GM12892 (cell line): ENCODE measurements at regions not wholly inside any gene's neighbourhood (a gene's known extent, or its start where the extent isn't known, plus 50 kb on each side); places are given as distances from the start of the nearest gene placed in this dataset.

ENCODE experiments used
- DNase-seq: peaks from one replicate; pipeline ENCODE4 v3.0.0; 2011; ENCODE audit not compliant: insufficient read length
- FAIRE-seq: peaks from 2 replicates; lab custom pipeline; 2011; peaks lifted over from hg19 to GRCh38; lab: Jason Lieb, UNC
- POLR2A ChIP-seq: IDR thresholded peaks from 2 replicates; pipeline ENCODE4 v1.6.1; 2011; ENCODE audit warnings: low read depth, low read length, control low read depth
- POLR2AphosphoS5 ChIP-seq: IDR thresholded peaks from 2 replicates; pipeline ENCODE4 v1.6.1; 2011; ENCODE audit warnings: low read depth, low read length, control low read depth
- TAF1 ChIP-seq: IDR thresholded peaks from 2 replicates; pipeline ENCODE4 v1.6.1; 2011; ENCODE audit warnings: low read depth, mild to moderate bottlenecking, control low read depth, low read length, borderline replicate concordance

GRCh38 chr7:118039963-118040489 lies 143.9 kb upstream of the LSM8 start:
- no peak for DNase-seq
- no peak for FAIRE-seq
- TF ChIP-seq TAF1: no peak
- TF ChIP-seq POLR2AphosphoS5: no peak
- TF ChIP-seq POLR2A: no peak

- TF ChIP-seq POLR2AphosphoS5: no peak
- no peak for TF ChIP-seq POLR2A
- TF ChIP-seq TAF1: no peak
- FAIRE-seq (no peak), DNase-seq (no peak)
Observed at GRCh38 chr7:118040562-118040961, 143.4 kb upstream of the LSM8 start.

- DNase-seq: no peak
- no peak for FAIRE-seq
Observed at GRCh38 chr7:118041251-118041878, 142.6 kb upstream of the LSM8 start.

GRCh38 chr7:118045629-118046028 lies 138.3 kb upstream of the LSM8 start:
- no peak for DNase-seq
- FAIRE-seq: no peak
- no peak for TF ChIP-seq POLR2AphosphoS5
- TF ChIP-seq TAF1: no peak
- no peak for TF ChIP-seq POLR2A

More at GRCh38 chr7:118041251-118041878, 142.6 kb upstream of the LSM8 start:
- TF ChIP-seq TAF1: no peak
- TF ChIP-seq POLR2A: no peak
- TF ChIP-seq POLR2AphosphoS5: no peak

- DNase-seq: no peak
- no peak for FAIRE-seq
- TF ChIP-seq POLR2AphosphoS5: no peak
- TF ChIP-seq TAF1: no peak
- no peak for TF ChIP-seq POLR2A
Observed at GRCh38 chr7:118046086-118046485, 137.9 kb upstream of the LSM8 start.

- DNase-seq (no peak), FAIRE-seq (no peak)
- TF ChIP-seq POLR2AphosphoS5: no peak
- TF ChIP-seq POLR2A: no peak
- no peak for TF ChIP-seq TAF1
Observed at GRCh38 chr7:118046801-118047200, 137.2 kb upstream of the LSM8 start.

- TF ChIP-seq TAF1: no peak
- TF ChIP-seq POLR2AphosphoS5: no peak
- no peak for TF ChIP-seq POLR2A
- FAIRE-seq: no peak
- DNase-seq: no peak
Observed at GRCh38 chr7:118052336-118052735, 131.6 kb upstream of the LSM8 start.

- FAIRE-seq (no peak), DNase-seq (no peak)
- TF ChIP-seq TAF1 (no peak), POLR2A (no peak), POLR2AphosphoS5 (no peak)
Observed at GRCh38 chr7:118053353-118053752, 130.6 kb upstream of the LSM8 start.

- FAIRE-seq (no peak), DNase-seq (no peak)
- TF ChIP-seq POLR2A: no peak
Observed at GRCh38 chr7:118054529-118054928, 129.4 kb upstream of the LSM8 start.

GRCh38 chr7:118055647-118056046 lies 128.3 kb upstream of the LSM8 start:
- TF ChIP-seq TAF1 (no peak), POLR2A (no peak), POLR2AphosphoS5 (no peak)
- FAIRE-seq (no peak), DNase-seq (no peak)

GRCh38 chr7:118057404-118057803 lies 126.6 kb upstream of the LSM8 start:
- FAIRE-seq (no peak), DNase-seq (no peak)
- TF ChIP-seq TAF1 (no peak), POLR2AphosphoS5 (no peak)

GRCh38 chr7:118059209-118059608 lies 124.8 kb upstream of the LSM8 start:
- DNase-seq: no peak
- FAIRE-seq: no peak
- TF ChIP-seq POLR2AphosphoS5: no peak
- TF ChIP-seq POLR2A: no peak
- no peak for TF ChIP-seq TAF1

GRCh38 chr7:118060692-118061091 lies 123.3 kb upstream of the LSM8 start:
- no peak for TF ChIP-seq POLR2A
- no peak for TF ChIP-seq TAF1
- TF ChIP-seq POLR2AphosphoS5: no peak
- FAIRE-seq: no peak
- DNase-seq: no peak
